ENCODE measurements at regions not wholly inside any gene's neighbourhood (a gene's known extent, or its start where the extent isn't known, plus 50 kb on each side); places are given as distances from the start of the nearest gene placed in this dataset.

- intact Hi-C loops (cut with micrococcal nuclease), result no loop called here
Observed at GRCh38 chr20:7490288-7490687, 450.0 kb downstream of the HAO1 start.

- intact Hi-C loops (cut with micrococcal nuclease), result no loop called here
Observed at GRCh38 chr20:7492257-7492656, 448.0 kb downstream of the HAO1 start.

GRCh38 chr20:7493311-7493710 is 446.9 kb downstream of the HAO1 start:
- intact Hi-C loops (cut with micrococcal nuclease), result no loop called here

- intact Hi-C loops (cut with micrococcal nuclease), result no loop called here
Observed at GRCh38 chr20:7496394-7496991, 443.8 kb downstream of the HAO1 start.

- intact Hi-C loops (cut with micrococcal nuclease), result no loop called here
Observed at GRCh38 chr20:7497985-7498384, 442.3 kb downstream of the HAO1 start.

GRCh38 chr20:7499201-7499600 is 441.1 kb downstream of the HAO1 start:
- intact Hi-C loops (cut with micrococcal nuclease), result no loop called here

- intact Hi-C loops (cut with micrococcal nuclease), result no loop called here
Observed at GRCh38 chr20:7500231-7500663, 440.0 kb downstream of the HAO1 start.

GRCh38 chr20:7503501-7503900 is 436.8 kb downstream of the HAO1 start:
- intact Hi-C loops (cut with micrococcal nuclease), result no loop called here

- intact Hi-C loops (cut with micrococcal nuclease), result no loop called here
Observed at GRCh38 chr20:7505152-7505834, 435.0 kb downstream of the HAO1 start.

- intact Hi-C loops (cut with micrococcal nuclease), result no loop called here
Observed at GRCh38 chr20:7505835-7506221, 434.4 kb downstream of the HAO1 start.

GRCh38 chr20:7516621-7517111 is 423.6 kb downstream of the HAO1 start:
- intact Hi-C loops (cut with micrococcal nuclease), result no loop called here

GRCh38 chr20:7520361-7520760 is 419.9 kb downstream of the HAO1 start:
- intact Hi-C loops (cut with micrococcal nuclease), result no loop called here

- intact Hi-C loops (cut with micrococcal nuclease), result no loop called here
Observed at GRCh38 chr20:7523288-7523687, 417.0 kb downstream of the HAO1 start.

GRCh38 chr20:7540018-7540417 is 400.2 kb downstream of the HAO1 start:
- intact Hi-C loops (cut with micrococcal nuclease), result no loop called here

- intact Hi-C loops (cut with micrococcal nuclease), result no loop called here
Observed at GRCh38 chr20:7540923-7541322, 399.3 kb downstream of the HAO1 start.

- intact Hi-C loops (cut with micrococcal nuclease), result no loop called here
Observed at GRCh38 chr20:7571101-7571500, 369.2 kb downstream of the HAO1 start.

- intact Hi-C loops (cut with micrococcal nuclease), result no loop called here
Observed at GRCh38 chr20:7571521-7572055, 368.7 kb downstream of the HAO1 start.

- intact Hi-C loops (cut with micrococcal nuclease), result no loop called here
Observed at GRCh38 chr20:7579888-7580287, 360.4 kb downstream of the HAO1 start.

- intact Hi-C loops (cut with micrococcal nuclease), result no loop called here
Observed at GRCh38 chr20:7585126-7585679, 355.1 kb downstream of the HAO1 start.

GRCh38 chr20:7586481-7586880 is 353.8 kb downstream of the HAO1 start:
- intact Hi-C loops (cut with micrococcal nuclease), result no loop called here

- intact Hi-C loops (cut with micrococcal nuclease), result no loop called here
Observed at GRCh38 chr20:7589164-7589563, 351.1 kb downstream of the HAO1 start.

- intact Hi-C loops (cut with micrococcal nuclease), result no loop called here
Observed at GRCh38 chr20:7596541-7596940, 343.7 kb downstream of the HAO1 start.

GRCh38 chr20:7601431-7601830 is 338.8 kb downstream of the HAO1 start:
- intact Hi-C loops (cut with micrococcal nuclease), result no loop called here

All from T-helper 1 cell treated with Interleukin-12 subunit alpha and Interleukin-12 subunit beta and Interleukin-4 antibody, amounts not matched to agents 30 ng/mL and 1 ng/mL, for 36 hours (primary cell).